Heart left ventricle (tissue), 13 donors: ENCODE measurements at regions not wholly inside any gene's neighbourhood (a gene's known extent, or its start where the extent isn't known, plus 50 kb on each side); places are given as distances from the start of the nearest gene placed in this dataset.

Experiments
- POLR2A ChIP-seq, 2 donors: fragments of 450-650 bp; IDR thresholded peaks; one replicate each; pipeline ENCODE4 v1.6.1; 2017; ENCODE audit warnings: antibody characterized with exemption in 2 of 2, mild to moderate bottlenecking in 2 of 2, moderate library complexity in 2 of 2
- TF ChIP-seq, protein P1 (sequence below), 12 donors: fragments of 200-600 bp; sonication (generic) in 4 of 12; IDR thresholded peaks; one replicate each; pipeline versions ENCODE4 v1.5.0 to v1.8.0; 2018 to 2022; ENCODE audit warnings: antibody characterized with exemption in 12 of 12, mild to moderate bottlenecking in 5 of 12
- donor health status: ischemic (EF 13 %, LVEDD 7.1; RV severe dilation, severe dysfunction).
- donor health status: DM: no; HTN: yes; CAD: no.
- donor health status: DM: no; HTN: no; CAD: no.
- donor health status: ischemic (EF 25% LVEDD 6.9; RV normal size, moderate dysfunction).
- donor health status: ischemic (EF 25% LVEDD 5.7; RV mildly dilated, moderate dysfunction).
- donor health status: ischemic (EF 35%, LVEDD 5.7; RV mildly dilated, moderate dysfunction).
- donor health status: nonischemic (EF 11% LVEDD 7.7; RV severe dilation, severe dysfunction).
- donor health status: DM: yes; HTN: yes; CAD: no.
- donor health status: PGD.
- donor health status: ischemic (EF 29% LVEDD 5.4; RV normal size, mild dysfunction).
- donor health status: nonischemic (EF 23%, LVEDD 6.1; RV moderate dilation, normal function).

DNA sequence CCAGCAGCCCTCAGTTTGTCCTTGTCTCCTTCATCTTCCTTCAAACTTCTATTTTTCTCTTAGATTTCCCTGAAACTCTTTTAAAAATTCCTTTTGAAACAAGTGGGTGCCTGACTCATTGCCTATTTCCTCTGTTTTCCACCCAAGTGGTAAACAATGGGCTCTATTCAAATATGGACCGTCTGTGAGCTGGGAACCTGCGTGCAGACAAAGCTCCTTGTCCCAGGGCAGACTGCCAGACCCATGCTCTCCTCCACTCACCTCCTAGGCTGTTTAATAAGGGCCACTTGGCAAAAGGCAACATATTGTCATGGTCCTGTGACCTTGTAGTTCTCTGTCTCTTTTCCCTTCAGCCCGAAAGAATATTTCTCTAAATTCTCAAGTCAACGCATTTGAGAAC, 332.7 kb upstream of the THBS1 start:
- TF ChIP-seq, protein P1, sequence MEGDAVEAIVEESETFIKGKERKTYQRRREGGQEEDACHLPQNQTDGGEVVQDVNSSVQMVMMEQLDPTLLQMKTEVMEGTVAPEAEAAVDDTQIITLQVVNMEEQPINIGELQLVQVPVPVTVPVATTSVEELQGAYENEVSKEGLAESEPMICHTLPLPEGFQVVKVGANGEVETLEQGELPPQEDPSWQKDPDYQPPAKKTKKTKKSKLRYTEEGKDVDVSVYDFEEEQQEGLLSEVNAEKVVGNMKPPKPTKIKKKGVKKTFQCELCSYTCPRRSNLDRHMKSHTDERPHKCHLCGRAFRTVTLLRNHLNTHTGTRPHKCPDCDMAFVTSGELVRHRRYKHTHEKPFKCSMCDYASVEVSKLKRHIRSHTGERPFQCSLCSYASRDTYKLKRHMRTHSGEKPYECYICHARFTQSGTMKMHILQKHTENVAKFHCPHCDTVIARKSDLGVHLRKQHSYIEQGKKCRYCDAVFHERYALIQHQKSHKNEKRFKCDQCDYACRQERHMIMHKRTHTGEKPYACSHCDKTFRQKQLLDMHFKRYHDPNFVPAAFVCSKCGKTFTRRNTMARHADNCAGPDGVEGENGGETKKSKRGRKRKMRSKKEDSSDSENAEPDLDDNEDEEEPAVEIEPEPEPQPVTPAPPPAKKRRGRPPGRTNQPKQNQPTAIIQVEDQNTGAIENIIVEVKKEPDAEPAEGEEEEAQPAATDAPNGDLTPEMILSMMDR (IDR thresholded peaks at IDR 0.05), result no peak
- TF ChIP-seq POLR2A (IDR thresholded peaks at IDR 0.05), result no peak
